Motor neuron (in vitro differentiated cells): ENCODE measurements at regions not wholly inside any gene's neighbourhood (a gene's known extent, or its start where the extent isn't known, plus 50 kb on each side); places are given as distances from the start of the nearest gene placed in this dataset.

Source experiments
- ATAC-seq, 8 experiments: fragments of 200-7000 bp; cut with Tn5 transposase; replicated peaks in 6 of 8; 2 replicates each; pipeline ENCODE4 v1.8.0; 2021; ENCODE audit warnings: mild to moderate bottlenecking in 8 of 8, moderate library complexity in 8 of 8
- H3K27ac ChIP-seq, 2 donors: fragments of 250-450 bp; sonication (Bioruptor Pico); 2 replicates each; pipeline ENCODE4 v1.9.0; 2021; ENCODE audit warnings: antibody characterized with exemption in 2 of 2, mild to moderate bottlenecking in 2 of 2, moderate library complexity in 1 of 2
- H3K4me1 ChIP-seq, 2 donors: fragments of 250-450 bp; sonication (Bioruptor Pico); replicated peaks in 1 of 2; 2 replicates each; pipeline ENCODE4 v1.6.1; 2021; ENCODE audit warnings: antibody characterized with exemption in 2 of 2, mild to moderate bottlenecking in 2 of 2, moderate library complexity in 1 of 2
- H3K4me3 ChIP-seq, 5 donors: fragments of 250-450 bp; sonication (Bioruptor Pico); 2 replicates each; pipeline ENCODE4 v1.9.0; 2021; ENCODE audit warnings: antibody characterized with exemption in 5 of 5, mild to moderate bottlenecking in 5 of 5, moderate library complexity in 4 of 5
- WGBS, 10 experiments: fragments of 450-650 bp; shearing (Covaris generic); methylation state at CpG; one replicate each; pipeline ENCODE4 v1.0.0; 2022; 5-methylcytosine and 5-hydroxymethylcytosine counted together
- in situ Hi-C, 9 experiments: fragments of 400-800 bp; cut with MboI; loops; one replicate each; pipeline ENCODE4 v1.15.0; 2021; ENCODE audit warnings: low sequenced_read_pairs in 9 of 9, low pct_unique_long_range_greater_than_20kb in 2 of 9; ENCODE audit not compliant: unreplicated experiment in 9 of 9

DNA sequence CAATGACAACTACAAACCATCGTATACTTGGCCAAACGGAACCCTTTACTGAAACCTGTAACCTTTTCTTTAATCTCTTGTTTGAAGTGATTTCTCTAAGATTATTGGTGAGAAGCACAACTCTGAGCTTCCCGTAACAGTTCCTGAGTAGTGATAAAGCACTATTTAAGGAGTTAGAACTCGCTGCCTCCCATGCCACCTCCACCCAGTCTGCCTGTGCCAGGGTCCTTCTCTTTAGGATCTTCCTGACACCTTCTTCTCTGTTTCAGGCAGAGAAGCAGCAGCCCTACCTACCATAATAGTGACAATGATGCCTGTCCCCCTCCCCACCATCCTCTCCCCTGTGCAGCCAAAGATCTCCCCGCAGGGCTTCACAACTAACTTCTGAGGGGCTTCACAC, 330.6 kb downstream of the ZSWIM6 start:
- Histone ChIP-seq H3K4me3 (no peak overlapping the region), H3K4me1 (peaks cover 20 to 24% of the 10 kb centered on the region in 2 donors), H3K27ac (no peak overlapping the region)
- no peak for ATAC-seq
- in situ Hi-C loops: loop anchor here in 1 of 9 experiments (25.0 kb wide), 1 partner anchor 150 kb away; no protein-coding TSS in a partner anchor
- 44 to 100% (median 94%) methylated on average over 1 to 5 of the region's 5 CpGs; no CpG with 5 or more reads in 5 of the 10 experiments for WGBS, 10 experiments

DNA sequence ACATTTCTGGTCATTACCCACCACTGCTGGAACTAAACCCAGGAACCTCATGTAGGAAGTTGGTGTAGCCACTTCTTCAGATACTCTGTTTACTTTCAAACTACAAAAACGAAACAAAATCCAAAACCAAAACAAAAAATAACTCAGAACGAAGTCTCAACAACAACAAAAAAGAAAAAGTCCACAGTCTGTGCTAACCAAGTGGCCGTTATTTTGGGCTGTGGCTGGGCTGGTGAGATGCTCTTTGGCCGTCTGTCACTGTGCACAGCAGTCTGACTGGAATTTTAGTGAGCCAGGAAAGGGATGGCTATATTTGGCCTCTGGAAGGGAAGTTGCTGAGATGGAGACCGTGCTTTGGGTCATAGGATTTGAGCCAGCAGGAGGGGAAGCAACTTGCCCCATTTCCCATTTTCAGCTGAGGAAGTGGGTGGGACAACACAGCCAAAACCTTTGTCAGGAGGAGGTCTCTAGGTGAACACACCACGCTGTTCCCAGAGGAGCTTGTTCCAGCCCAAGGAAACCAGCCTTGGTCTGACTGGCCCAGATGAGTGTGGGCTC, 334.1 kb downstream of the ZSWIM6 start:
- in situ Hi-C loops: loop anchor here in 1 of 9 experiments (25.0 kb wide), 1 partner anchor 146 kb away; no protein-coding TSS in a partner anchor
- no peak for ATAC-seq
- peaks cover 0 to 4% of the 10 kb centered on the region in 2 donors for H3K4me1 ChIP-seq

DNA sequence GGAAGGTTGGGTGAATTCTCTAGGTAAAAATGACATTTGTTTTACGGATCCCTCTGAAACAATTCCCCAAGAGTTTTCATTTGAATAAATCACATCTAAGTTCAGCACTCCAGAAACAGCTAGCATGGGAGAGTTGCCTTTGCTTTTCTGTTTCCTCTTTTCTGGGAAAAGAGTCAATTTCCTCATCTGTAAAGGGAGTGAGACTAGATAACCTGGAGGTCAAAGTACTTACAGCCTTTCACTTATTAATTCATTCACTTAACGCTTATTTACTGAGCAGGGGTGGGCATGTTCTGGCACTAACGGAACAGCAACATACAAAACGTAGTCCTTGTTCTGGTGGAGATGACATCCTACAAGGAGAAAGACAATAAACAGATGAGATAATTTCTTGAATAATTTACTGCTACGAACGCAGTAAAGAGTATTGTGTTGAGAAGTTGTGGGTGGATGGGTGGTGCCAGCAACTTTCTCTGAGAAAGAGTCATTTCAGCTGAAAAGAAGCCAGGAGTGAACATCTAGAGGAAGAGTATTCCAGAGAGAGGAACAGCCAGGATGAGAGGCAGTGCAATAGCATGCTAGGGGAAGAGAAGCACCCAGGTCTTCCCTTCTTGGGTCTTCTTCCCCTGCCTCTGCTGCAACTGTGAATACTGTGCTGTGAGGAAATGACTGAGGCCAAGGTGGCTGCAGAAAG, 335.6 kb downstream of the ZSWIM6 start:
- Histone ChIP-seq H3K4me3 (no peak overlapping the region), H3K4me1 (peaks cover 0 to 8% of the 10 kb centered on the region in 2 donors), H3K27ac (no peak overlapping the region)
- 0 to 94% (median 59%) methylated on average over 2 to 6 of the region's 6 CpGs for WGBS, 10 experiments
- peak in 2 of 8 experiments; percentile 48 to 50 for ATAC-seq
- in situ Hi-C loops: loop anchor here in 1 of 9 experiments (25.0 kb wide), 1 partner anchor 145 kb away; no protein-coding TSS in a partner anchor

More for the DNA sequence above, 334.1 kb downstream of the ZSWIM6 start:
- Histone ChIP-seq H3K4me3 (no peak overlapping the region), H3K27ac (no peak overlapping the region)
- 29 to 86% (median 73%) methylated on average over 1 to 6 of the region's 6 CpGs; no CpG with 5 or more reads in 2 of the 10 experiments for WGBS, 10 experiments

DNA sequence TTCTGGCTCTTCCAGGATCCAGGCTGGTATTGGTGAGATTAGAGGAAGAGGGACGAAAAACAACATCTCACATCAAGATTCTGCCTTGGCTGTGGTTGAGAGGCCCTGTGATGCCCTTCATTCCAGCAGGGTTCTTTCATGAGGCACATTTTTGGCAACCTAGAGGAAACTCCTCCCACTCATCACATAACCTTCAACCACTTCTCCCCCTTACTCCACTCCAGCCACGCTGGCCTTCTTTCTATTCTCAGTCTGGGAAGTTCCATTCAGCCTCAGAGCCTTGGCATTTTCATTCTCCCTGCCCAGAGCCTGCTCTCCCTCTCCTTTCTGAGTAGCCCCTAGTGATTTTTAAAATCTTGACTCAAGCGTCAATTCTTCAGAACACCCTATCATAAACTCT, 337.5 kb downstream of the ZSWIM6 start:
- no peak for ATAC-seq
- Histone ChIP-seq H3K4me3 (no peak overlapping the region), H3K4me1 (peaks cover 6 to 20% of the 10 kb centered on the region in 2 donors), H3K27ac (no peak overlapping the region)
- WGBS, 10 experiments: 29 to 100% (median 83%) methylated on average over 1 to 2 of the region's 3 CpGs; no CpG with 5 or more reads in 1 of the 10 experiments
- in situ Hi-C loops: loop anchor here in 1 of 9 experiments (25.0 kb wide), 1 partner anchor 143 kb away; no protein-coding TSS in a partner anchor

DNA sequence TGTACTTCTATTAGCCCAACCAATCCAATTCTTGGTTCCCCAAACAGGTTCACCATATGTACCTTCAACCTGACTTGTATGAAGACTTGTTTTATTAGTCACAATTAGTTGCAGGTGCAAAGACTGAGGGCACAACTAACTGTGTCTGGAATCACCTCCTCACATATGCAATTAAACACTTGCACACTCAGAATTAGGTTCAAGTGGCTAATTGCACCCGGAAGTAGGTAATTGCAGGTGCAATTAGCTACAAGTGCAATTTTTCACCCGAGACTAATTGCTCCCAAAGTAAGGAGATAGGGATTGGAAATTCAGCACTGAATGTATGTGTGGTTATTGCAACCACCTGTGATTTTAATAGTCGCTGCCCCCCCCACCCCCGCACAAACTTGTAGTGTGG, 338.9 kb downstream of the ZSWIM6 start:
- in situ Hi-C loops: loop anchor here in 1 of 9 experiments (25.0 kb wide), 1 partner anchor 141 kb away; no protein-coding TSS in a partner anchor
- WGBS, 10 experiments: 25 to 100% (median 100%) methylated on average over 1 to 4 of the region's 4 CpGs; no CpG with 5 or more reads in 1 of the 10 experiments
- H3K4me3 ChIP-seq: no peak overlapping the region
- ATAC-seq: no peak
- no peak overlapping the region for H3K27ac ChIP-seq
- peaks cover 10 to 27% of the 10 kb centered on the region in 2 donors for H3K4me1 ChIP-seq

DNA sequence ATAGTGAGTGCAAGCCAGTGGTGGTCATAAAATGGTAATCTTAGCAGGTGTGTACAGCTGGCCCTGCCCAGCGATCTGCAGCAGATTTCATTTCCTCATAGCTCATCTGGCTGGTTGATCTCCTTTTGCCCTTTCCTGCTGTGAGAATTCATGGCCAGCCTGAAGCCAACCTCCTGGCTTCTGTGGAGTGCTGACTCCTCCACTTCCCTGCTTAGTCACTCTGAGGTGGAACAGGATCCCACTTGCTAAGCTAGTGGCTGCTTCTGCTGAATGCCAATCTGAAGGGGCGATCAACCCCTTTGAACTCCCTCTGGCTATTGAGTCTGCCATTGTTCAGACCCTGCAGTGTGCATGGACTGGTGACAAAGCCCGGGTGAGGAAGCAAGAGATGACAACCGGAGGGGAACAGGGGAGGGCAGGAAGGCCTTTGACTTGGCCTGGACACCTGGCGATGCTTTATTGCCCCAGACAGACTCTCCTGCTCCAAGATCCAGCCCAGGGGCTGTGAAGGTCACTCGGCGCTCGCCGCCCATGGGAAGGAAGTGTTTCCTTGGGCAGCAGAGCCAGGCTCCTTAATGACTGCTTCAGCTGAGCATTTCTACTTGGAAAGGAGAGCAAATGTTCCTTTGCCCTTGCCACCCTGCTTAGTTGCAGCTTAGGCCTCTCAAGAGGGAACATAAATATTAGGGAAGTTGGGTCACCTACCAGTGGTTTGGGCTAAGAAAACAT, 341.1 kb downstream of the ZSWIM6 start:
- H3K4me1 ChIP-seq: peaks cover 10 to 23% of the 10 kb centered on the region in 2 donors
- no peak overlapping the region for H3K4me3 ChIP-seq
- in situ Hi-C loops: loop anchor here in 1 of 9 experiments (25.0 kb wide), 1 partner anchor 139 kb away; no protein-coding TSS in a partner anchor
- peak in 7 of 8 experiments; percentile 29 to 94 (median 88) for ATAC-seq
- 27 to 81% (median 53%) methylated on average over 1 to 9 of the region's 9 CpGs; no CpG with 5 or more reads in 6 of the 10 experiments for WGBS, 10 experiments
- H3K27ac ChIP-seq: peak overlapping the region in 1 of 2 donors; percentile 16

DNA sequence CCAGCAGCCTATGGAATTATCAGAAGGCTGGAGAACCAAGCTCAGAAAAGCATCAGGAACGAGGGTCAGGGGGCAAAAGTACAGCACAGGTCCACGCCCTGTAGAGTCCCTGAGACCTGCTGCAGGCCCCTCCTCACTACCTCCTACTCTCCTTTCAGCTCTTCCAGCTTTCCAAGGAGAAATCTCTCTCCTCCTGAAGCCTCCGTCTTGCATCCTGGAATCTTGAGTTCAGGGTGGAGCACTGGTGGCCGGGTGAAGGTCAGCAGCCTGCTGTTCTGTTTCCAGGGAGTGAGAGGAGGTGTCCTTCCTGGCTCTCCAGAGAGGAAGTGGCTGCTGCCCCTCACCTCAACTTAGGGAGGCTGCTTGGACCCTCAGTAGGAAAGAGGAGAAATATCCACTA, 342.3 kb downstream of the ZSWIM6 start:
- peaks cover 15 to 31% of the 10 kb centered on the region in 2 donors for H3K4me1 ChIP-seq
- no peak for ATAC-seq
- 0 to 88% (median 86%) methylated on average over 1 to 3 of the region's 4 CpGs; no CpG with 5 or more reads in 7 of the 10 experiments for WGBS, 10 experiments
- H3K27ac ChIP-seq: no peak overlapping the region
- in situ Hi-C loops: loop anchor here in 1 of 9 experiments (25.0 kb wide), 1 partner anchor 138 kb away; no protein-coding TSS in a partner anchor
- no peak overlapping the region for H3K4me3 ChIP-seq

DNA sequence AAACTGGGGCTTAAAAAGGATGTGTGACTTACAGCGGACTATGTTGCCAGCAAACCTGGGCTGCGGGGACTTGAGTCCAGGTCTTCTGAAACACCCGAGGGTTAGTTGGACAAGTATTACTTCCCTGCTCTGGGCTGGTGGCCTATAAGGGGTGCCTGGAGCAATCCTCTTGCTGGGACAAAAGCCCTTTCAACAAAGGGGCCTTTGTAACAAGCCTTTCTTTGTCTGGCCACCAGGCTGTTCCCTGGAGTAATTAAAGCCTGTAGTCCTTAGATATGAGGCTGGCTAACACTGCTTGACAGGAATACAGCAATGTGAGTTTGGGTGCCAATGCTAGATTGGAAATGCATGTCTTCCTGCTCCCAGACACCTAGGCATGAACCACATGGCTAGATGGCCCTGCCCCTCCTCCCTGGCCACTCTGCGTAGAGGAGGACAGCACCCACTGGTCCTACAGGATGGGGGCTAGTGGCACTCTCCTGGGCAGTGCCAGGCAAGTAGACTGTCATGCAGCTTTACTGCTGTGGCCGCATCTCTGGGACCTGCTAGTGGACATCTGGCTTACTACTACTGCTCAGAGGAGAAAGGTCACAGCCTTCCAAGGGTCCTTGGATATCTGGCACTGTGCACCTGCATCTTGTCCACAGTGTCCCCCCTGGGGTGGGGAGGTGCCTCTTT, 343.1 kb downstream of the ZSWIM6 start:
- WGBS, 10 experiments: 0 to 100% (median 76%) methylated on average over 1 to 3 of the region's 5 CpGs; no CpG with 5 or more reads in 2 of the 10 experiments
- ATAC-seq: peak in 7 of 8 experiments; percentile 18 to 82 (median 75)
- no peak overlapping the region for H3K27ac ChIP-seq
- H3K4me3 ChIP-seq: no peak overlapping the region
- in situ Hi-C loops: no loop called here
- H3K4me1 ChIP-seq: peaks cover 22 to 38% of the 10 kb centered on the region in 2 donors

DNA sequence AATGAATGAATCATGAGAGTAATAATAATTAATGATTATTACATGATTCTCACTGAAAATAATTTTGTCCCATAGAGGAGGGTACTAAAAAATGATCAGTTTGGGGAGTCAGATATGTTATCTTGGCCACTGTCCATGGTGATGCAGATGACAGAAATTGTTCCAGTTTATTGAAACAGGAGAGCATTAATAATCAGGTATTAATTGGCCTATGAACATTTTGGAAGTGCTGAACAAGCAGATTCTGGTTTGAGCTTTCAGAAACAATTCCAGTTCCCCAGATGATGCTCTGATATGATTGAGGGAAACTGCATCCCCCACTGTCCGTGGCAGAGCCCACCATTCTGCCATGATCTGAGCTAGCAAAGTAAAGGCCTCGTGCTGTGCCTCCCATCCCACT, 345.2 kb downstream of the ZSWIM6 start:
- in situ Hi-C loops: no loop called here
- no peak overlapping the region for H3K27ac ChIP-seq
- no peak for ATAC-seq
- H3K4me3 ChIP-seq: no peak overlapping the region
- peaks cover 22 to 54% of the 10 kb centered on the region in 2 donors for H3K4me1 ChIP-seq
- WGBS, 10 experiments: 0 to 100% (median 56%) methylated on average over 1 to 2 of the region's 2 CpGs; no CpG with 5 or more reads in 2 of the 10 experiments

DNA sequence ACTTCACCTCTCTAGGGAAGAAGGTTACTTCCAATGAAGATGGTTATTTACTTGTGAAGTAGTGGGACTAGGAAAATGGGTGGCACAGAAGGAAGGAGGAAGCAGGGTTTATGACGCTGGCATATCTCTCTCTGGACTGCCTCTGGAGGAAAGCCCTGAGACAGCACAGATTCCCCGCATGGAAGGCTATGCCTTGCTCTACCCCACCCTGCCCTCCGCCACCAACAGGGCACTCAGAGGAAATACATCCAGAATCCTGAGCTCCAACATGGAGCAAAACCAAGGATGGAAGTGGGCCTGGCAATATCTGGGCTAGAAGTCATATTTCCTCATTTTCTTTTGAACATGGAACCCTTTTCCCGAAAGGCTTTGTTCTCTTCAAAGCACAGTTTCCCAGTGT, 346.9 kb downstream of the ZSWIM6 start:
- in situ Hi-C loops: no loop called here
- ATAC-seq: peak in 1 of 8 experiments; percentile 79
- Histone ChIP-seq H3K4me1 (peaks cover 20 to 54% of the 10 kb centered on the region in 2 donors), H3K4me3 (no peak overlapping the region), H3K27ac (no peak overlapping the region)
- 40 to 100% (median 90%) methylated on average over 2 to 4 of the region's 4 CpGs; no CpG with 5 or more reads in 6 of the 10 experiments for WGBS, 10 experiments

DNA sequence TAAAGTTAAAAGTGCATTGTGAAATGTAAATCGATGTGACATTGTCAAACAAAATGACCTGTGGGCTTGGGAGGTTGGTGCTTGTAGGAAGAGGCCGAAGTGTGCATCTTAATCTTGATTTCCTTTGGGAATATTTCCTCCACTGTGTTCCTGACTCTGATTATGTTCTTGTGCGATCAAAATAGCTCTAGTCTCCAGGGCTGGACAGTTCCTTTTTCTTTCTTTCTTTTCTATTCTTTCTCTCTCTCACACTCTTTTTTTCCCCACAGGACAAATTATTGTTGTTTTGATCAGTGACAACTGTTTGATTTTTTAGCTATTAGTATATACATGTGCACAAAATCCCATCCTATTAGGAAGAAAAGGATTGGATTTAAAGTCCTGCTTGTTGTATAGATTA, 347.5 kb downstream of the ZSWIM6 start:
- H3K27ac ChIP-seq: no peak overlapping the region
- ATAC-seq: peak in 3 of 8 experiments; percentile 32 to 46 (median 35)
- in situ Hi-C loops: no loop called here
- H3K4me1 ChIP-seq: peaks cover 20 to 54% of the 10 kb centered on the region in 2 donors
- H3K4me3 ChIP-seq: no peak overlapping the region
- WGBS, 10 experiments: 8 to 100% (median 40%) methylated on average over 1 to 3 of the region's 3 CpGs; no CpG with 5 or more reads in 1 of the 10 experiments

DNA sequence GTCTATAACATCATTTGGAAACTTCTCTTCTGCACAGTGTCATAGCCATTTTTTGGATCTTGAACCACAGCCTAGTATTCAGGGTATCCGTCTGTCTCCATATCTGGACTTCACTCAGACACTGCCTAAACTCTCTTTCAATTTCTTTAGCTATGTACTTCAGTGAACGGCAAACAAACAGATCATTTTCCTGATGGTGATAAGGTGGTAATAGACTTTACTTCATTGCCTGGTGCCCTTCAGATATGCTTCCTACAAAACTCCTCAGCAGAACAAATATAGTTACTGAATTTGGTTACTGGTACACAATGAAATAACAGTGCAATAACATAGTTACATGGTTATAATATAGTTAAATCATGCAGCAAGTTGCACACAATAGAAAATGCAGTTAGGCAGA, 348.2 kb downstream of the ZSWIM6 start:
- WGBS, 10 experiments: 17 to 100% (median 84%) methylated on average over 1 to 2 of the region's 2 CpGs
- no peak for ATAC-seq
- Histone ChIP-seq H3K4me1 (peaks cover 17 to 51% of the 10 kb centered on the region in 2 donors), H3K27ac (no peak overlapping the region), H3K4me3 (no peak overlapping the region)
- in situ Hi-C loops: no loop called here
